ENCODE measurements at regions not wholly inside any gene's neighbourhood (a gene's known extent, or its start where the extent isn't known, plus 50 kb on each side); places are given as distances from the start of the nearest gene placed in this dataset.

DNA sequence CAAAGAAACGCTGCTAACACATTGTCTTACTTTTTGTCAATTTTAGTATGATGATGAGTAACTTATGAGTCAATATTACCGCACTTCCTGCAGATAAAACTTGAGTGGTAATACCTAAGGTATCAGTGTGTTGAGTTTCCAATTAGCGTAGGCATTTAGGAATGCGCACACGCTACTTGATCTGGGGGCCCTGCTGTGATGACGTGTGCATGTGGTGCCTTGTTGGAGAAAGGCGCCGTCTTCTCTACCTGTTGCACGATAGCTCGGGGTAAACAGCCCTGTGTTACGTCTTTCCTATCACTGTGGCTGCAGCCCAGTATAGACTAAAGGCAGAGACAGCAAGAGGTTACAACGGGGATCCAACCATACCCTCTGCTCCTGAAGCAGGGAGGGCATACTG is 476.8 kb upstream of the ADARB2 start:
- no peak for TF ChIP-seq CTCF (IDR thresholded peaks at IDR 0.05)
- no peak for TF ChIP-seq EZH2 (IDR thresholded peaks at IDR 0.05; ENCODE audit: borderline replicate concordance, insufficient read depth, low read depth, low read length, poor library complexity, severe bottlenecking)

Data from B cell (primary cell).